ENCODE measurements at regions not wholly inside any gene's neighbourhood (a gene's known extent, or its start where the extent isn't known, plus 50 kb on each side); places are given as distances from the start of the nearest gene placed in this dataset.

DNA sequence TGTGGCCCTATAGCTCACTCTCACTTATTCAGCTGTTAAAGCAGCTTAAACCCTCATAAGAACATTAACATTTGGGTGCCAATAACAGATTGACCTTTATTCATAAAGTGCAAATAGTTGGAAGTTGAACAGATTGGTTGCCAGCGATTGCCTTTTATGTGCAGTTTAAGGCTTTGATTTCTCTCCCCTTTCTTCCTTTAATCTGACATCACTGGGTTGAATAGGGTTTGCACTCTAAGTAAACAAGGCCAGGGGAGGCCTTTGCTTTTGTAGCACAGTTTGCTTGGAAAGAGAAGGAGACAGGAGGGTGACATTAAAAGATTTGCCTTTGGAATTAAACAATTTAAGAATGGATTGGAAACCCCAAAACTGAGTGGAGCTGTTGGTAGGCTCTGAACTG is 114.3 kb downstream of the NKX6-1 start:
- Histone ChIP-seq H3K27ac (no peak overlapping the region), H3K4me3 (replicated peaks in 1 of 3) (no peak overlapping the region), H3K27me3 (no peaks in the 10 kb centered on the region), H3K4me1 (peaks cover 6 to 9% of the 10 kb centered on the region in 2 donors), H3K9me3 (no peaks in the 10 kb centered on the region), H3K36me3 (no peaks in the 10 kb centered on the region)
- intact Hi-C loops (cut with DNase I) = no loop called here
- WGBS, 2 donors = 36 to 58% methylated on average over 1 of the region's 1 CpG
- DNase-seq = no peak
- no peak for TF ChIP-seq POLR2A (IDR thresholded peaks at IDR 0.05)
- TF ChIP-seq, protein P1, sequence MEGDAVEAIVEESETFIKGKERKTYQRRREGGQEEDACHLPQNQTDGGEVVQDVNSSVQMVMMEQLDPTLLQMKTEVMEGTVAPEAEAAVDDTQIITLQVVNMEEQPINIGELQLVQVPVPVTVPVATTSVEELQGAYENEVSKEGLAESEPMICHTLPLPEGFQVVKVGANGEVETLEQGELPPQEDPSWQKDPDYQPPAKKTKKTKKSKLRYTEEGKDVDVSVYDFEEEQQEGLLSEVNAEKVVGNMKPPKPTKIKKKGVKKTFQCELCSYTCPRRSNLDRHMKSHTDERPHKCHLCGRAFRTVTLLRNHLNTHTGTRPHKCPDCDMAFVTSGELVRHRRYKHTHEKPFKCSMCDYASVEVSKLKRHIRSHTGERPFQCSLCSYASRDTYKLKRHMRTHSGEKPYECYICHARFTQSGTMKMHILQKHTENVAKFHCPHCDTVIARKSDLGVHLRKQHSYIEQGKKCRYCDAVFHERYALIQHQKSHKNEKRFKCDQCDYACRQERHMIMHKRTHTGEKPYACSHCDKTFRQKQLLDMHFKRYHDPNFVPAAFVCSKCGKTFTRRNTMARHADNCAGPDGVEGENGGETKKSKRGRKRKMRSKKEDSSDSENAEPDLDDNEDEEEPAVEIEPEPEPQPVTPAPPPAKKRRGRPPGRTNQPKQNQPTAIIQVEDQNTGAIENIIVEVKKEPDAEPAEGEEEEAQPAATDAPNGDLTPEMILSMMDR (IDR thresholded peaks at IDR 0.05) = no peak

DNA sequence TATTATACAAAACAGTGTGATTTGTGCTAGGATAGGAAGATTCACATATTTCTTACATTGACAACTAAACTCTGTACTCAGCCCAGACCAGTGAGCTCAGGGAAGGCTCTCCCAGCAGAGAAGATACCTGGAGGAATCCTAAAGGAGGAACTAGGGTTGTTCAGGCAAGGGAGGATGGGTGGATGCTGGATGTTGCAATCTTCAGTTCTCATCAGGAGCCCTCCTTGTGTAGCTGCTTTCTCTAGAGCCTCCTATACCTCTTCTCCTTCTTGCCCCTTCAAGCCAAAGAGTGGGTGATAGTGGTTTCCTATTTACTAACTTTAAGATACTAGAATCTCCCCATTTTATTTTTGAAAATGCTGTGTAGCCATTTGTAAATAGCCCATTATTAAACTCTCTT is 117.3 kb downstream of the NKX6-1 start:
- intact Hi-C loops (cut with DNase I) = no loop called here
- H3K4me3 ChIP-seq (replicated peaks in 1 of 3) = no peak overlapping the region
- no peaks in the 10 kb centered on the region for H3K9me3 ChIP-seq
- H3K27me3 ChIP-seq = no peaks in the 10 kb centered on the region
- no peaks in the 10 kb centered on the region for H3K36me3 ChIP-seq
- TF ChIP-seq, protein P1 (IDR thresholded peaks at IDR 0.05) = no peak
- TF ChIP-seq POLR2A (IDR thresholded peaks at IDR 0.05) = no peak
- peaks cover 6 to 9% of the 10 kb centered on the region in 2 donors for H3K4me1 ChIP-seq
- no peak for DNase-seq
- H3K27ac ChIP-seq = no peak overlapping the region

DNA sequence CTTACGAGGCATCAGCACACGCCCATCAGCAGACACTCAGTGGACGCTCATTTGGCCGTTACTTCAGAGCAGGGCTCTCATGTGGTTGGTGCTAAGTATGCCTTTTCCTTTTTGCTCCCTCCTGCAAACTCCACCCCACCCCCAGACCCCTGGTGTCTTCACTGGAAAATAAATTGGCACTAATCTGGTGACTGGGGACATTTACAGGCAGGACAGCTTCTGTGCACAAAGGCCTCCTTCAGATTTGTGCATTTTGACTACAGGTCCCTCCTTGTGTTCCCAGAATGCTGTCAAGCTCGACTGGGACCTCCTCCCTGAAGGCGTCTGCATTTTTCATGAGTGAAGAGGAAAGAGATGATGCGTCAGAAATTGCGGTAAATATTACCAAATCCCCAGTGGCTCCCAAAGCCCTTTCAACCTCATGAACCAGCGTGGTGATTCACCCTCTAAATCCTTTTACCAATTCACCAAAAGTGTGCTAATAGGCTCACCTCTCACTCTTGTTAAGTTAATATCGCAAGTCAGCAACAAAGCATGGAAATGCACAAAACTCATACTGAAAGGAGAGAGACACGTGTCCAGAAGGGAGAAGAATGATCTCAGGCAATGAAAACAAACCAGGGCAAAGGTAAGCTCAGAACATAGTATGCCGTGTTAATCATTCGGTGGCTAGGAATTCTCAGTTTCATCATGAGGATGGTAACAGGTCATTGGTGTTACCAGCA is 119.0 kb downstream of the NKX6-1 start:
- Histone ChIP-seq H3K36me3 (no peaks in the 10 kb centered on the region), H3K4me3 (replicated peaks in 1 of 3) (no peak overlapping the region), H3K27ac (no peak overlapping the region), H3K4me1 (peaks cover 4 to 5% of the 10 kb centered on the region in 2 donors), H3K9me3 (no peaks in the 10 kb centered on the region), H3K27me3 (no peaks in the 10 kb centered on the region)
- WGBS, 2 donors = 64 to 69% methylated on average over 13 of the region's 13 CpGs
- intact Hi-C loops (cut with DNase I) = no loop called here
- TF ChIP-seq, protein P1 (IDR thresholded peaks at IDR 0.05) = no peak
- no peak for TF ChIP-seq POLR2A (IDR thresholded peaks at IDR 0.05)
- DNase-seq = no peak

DNA sequence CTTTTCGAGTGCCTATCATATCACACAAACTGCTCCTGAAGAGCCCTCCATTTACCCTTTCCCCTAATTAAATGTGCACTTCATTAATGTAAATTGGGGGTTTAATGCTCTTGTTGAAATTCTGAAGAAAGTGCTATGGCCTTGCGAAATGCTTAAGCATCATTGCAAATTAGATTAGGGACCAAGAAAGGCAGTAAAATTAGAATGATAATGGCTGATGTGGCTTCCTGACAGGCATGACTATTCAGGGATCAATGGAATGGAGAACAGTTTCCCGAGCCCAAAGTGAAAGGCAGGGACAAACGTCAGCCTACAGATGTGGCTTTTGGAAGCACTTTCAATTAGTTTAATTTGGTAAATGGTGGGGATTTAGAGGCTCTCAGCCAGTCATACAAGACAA is 120.1 kb downstream of the NKX6-1 start:
- no peaks in the 10 kb centered on the region for H3K4me1 ChIP-seq
- no peak overlapping the region for H3K4me3 ChIP-seq (replicated peaks in 1 of 3)
- no peak for TF ChIP-seq POLR2A (IDR thresholded peaks at IDR 0.05)
- TF ChIP-seq, protein P1 (IDR thresholded peaks at IDR 0.05) = no peak
- H3K27ac ChIP-seq = no peak overlapping the region
- H3K9me3 ChIP-seq = no peaks in the 10 kb centered on the region
- H3K27me3 ChIP-seq = no peaks in the 10 kb centered on the region
- no peak for DNase-seq
- intact Hi-C loops (cut with DNase I) = no loop called here
- WGBS, 2 donors = 65 to 66% methylated on average over 4 of the region's 4 CpGs
- H3K36me3 ChIP-seq = no peaks in the 10 kb centered on the region

DNA sequence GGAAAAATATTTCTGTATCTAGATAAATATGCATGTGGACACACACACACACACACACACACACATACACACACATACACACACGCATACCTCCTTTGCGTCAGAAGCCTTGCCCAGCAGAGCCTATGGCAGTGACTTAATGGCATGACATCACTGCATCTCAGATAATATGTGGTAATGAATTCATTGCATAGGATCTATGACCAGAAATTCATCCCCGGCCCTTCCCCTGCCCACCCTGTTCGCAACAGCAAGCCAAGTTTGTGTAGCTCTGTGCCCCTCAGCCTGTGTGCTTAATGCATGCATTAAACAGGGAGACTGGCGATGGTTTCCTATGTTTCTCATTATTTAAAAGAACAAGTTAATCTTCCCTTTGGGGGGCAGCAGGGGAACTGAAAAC is 120.7 kb downstream of the NKX6-1 start:
- no peak for DNase-seq
- H3K36me3 ChIP-seq = no peaks in the 10 kb centered on the region
- TF ChIP-seq, protein P1 (IDR thresholded peaks at IDR 0.05) = no peak
- no peak for TF ChIP-seq POLR2A (IDR thresholded peaks at IDR 0.05)
- intact Hi-C loops (cut with DNase I) = no loop called here
- no peaks in the 10 kb centered on the region for H3K9me3 ChIP-seq
- no peaks in the 10 kb centered on the region for H3K27me3 ChIP-seq
- H3K27ac ChIP-seq = no peak overlapping the region
- H3K4me3 ChIP-seq (replicated peaks in 1 of 3) = no peak overlapping the region
- 81 to 82% methylated on average over 5 of the region's 5 CpGs for WGBS, 2 donors
- H3K4me1 ChIP-seq = no peaks in the 10 kb centered on the region
